ENCODE measurements at regions not wholly inside any gene's neighbourhood (a gene's known extent, or its start where the extent isn't known, plus 50 kb on each side); places are given as distances from the start of the nearest gene placed in this dataset.

- TF ChIP-seq AFF1 (IDR thresholded peaks at IDR 0.05; ENCODE audit: low read depth in 1 of 2, partially characterized antibody in 2 of 2) (no peak), ARNT (IDR thresholded peaks at IDR 0.05) (peak in 1 of 2 experiments; percentile 56; a peak in 1 of 4 replicates), JUNB (CRISPR knock-in tag; conservative IDR thresholded peaks at IDR 0.05) (peak; percentile 61), MXD1 (CRISPR knock-in tag; IDR thresholded peaks at IDR 0.05; ENCODE audit: borderline replicate concordance, poor library complexity, severe bottlenecking) (no peak), SNRNP70 (optimal IDR thresholded peaks at IDR 0.05; ENCODE audit: low read depth, low read length) (no peak), JUND (IDR thresholded peaks at IDR 0.05; ENCODE audit: borderline replicate concordance, low read depth, low read length) (peak; percentile 95), JUND (tag; IDR thresholded peaks at IDR 0.05; ENCODE audit: borderline replicate concordance, low read depth, low read length) (peak; percentile 95; the same call in 2 of the 3 replicates), CREB3 (tag; conservative IDR thresholded peaks at IDR 0.05; ENCODE audit: low read depth) (no peak), POU5F1 (IDR thresholded peaks at IDR 0.05; ENCODE audit: borderline replicate concordance, low read depth, low read length, partially characterized antibody) (no peak), IRF9 (tag; IDR thresholded peaks at IDR 0.05) (no peak), ZNF175 (CRISPR knock-in tag; IDR thresholded peaks at IDR 0.05; ENCODE audit: low read depth) (no peak), RCOR1 (IDR thresholded peaks at IDR 0.05; ENCODE audit: borderline replicate concordance in 1 of 2, low read depth in 2 of 2, low read length in 2 of 2) (no peak), ZNF785 (CRISPR knock-in tag; IDR thresholded peaks at IDR 0.05) (no peak), FOXA1 (IDR thresholded peaks at IDR 0.05; ENCODE audit: borderline replicate concordance) (no peak)
- TF ChIP-seq, protein P1, sequence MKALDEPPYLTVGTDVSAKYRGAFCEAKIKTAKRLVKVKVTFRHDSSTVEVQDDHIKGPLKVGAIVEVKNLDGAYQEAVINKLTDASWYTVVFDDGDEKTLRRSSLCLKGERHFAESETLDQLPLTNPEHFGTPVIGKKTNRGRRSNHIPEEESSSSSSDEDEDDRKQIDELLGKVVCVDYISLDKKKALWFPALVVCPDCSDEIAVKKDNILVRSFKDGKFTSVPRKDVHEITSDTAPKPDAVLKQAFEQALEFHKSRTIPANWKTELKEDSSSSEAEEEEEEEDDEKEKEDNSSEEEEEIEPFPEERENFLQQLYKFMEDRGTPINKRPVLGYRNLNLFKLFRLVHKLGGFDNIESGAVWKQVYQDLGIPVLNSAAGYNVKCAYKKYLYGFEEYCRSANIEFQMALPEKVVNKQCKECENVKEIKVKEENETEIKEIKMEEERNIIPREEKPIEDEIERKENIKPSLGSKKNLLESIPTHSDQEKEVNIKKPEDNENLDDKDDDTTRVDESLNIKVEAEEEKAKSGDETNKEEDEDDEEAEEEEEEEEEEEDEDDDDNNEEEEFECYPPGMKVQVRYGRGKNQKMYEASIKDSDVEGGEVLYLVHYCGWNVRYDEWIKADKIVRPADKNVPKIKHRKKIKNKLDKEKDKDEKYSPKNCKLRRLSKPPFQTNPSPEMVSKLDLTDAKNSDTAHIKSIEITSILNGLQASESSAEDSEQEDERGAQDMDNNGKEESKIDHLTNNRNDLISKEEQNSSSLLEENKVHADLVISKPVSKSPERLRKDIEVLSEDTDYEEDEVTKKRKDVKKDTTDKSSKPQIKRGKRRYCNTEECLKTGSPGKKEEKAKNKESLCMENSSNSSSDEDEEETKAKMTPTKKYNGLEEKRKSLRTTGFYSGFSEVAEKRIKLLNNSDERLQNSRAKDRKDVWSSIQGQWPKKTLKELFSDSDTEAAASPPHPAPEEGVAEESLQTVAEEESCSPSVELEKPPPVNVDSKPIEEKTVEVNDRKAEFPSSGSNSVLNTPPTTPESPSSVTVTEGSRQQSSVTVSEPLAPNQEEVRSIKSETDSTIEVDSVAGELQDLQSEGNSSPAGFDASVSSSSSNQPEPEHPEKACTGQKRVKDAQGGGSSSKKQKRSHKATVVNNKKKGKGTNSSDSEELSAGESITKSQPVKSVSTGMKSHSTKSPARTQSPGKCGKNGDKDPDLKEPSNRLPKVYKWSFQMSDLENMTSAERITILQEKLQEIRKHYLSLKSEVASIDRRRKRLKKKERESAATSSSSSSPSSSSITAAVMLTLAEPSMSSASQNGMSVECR (CRISPR knock-in tag; IDR thresholded peaks at IDR 0.05), result no peak
Observed at GRCh38 chr6:110537208-110538123, 61.1 kb upstream of the SLC22A16 start (continued).

Measured in K562 (cell line).